ENCODE measurements at regions not wholly inside any gene's neighbourhood (a gene's known extent, or its start where the extent isn't known, plus 50 kb on each side); places are given as distances from the start of the nearest gene placed in this dataset.

DNA sequence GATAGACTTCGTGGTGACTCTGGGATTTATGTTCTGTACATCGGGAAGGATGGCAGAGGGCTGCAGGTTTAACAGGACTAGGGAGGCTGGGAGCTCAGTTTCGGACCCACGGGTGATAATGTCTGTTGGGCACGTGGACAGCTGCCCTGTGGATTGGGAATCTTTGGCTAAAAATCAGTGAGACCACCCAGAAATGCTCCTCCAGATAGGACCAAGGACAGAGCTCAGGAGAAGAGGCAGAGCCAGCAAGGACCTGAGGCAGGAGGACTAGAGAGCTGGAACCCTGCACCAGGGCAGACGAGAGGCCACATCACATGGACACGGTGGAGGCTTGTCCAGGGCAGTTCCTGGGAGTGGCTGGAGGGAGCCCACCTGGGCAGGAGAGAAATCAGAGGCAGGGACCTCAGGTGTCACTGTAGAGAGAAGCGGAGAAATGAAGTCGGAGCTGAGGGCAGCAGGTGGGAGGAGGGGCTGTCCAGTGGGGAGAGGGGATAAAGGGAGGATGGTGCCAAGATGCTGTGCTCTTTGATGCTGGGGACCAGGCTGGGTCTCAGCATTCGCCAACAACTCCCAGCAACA, 79.2 kb downstream of the CPZ start:
- TF ChIP-seq, protein P1, sequence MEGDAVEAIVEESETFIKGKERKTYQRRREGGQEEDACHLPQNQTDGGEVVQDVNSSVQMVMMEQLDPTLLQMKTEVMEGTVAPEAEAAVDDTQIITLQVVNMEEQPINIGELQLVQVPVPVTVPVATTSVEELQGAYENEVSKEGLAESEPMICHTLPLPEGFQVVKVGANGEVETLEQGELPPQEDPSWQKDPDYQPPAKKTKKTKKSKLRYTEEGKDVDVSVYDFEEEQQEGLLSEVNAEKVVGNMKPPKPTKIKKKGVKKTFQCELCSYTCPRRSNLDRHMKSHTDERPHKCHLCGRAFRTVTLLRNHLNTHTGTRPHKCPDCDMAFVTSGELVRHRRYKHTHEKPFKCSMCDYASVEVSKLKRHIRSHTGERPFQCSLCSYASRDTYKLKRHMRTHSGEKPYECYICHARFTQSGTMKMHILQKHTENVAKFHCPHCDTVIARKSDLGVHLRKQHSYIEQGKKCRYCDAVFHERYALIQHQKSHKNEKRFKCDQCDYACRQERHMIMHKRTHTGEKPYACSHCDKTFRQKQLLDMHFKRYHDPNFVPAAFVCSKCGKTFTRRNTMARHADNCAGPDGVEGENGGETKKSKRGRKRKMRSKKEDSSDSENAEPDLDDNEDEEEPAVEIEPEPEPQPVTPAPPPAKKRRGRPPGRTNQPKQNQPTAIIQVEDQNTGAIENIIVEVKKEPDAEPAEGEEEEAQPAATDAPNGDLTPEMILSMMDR (IDR thresholded peaks at IDR 0.05): no peak
- TF ChIP-seq POLR2A (IDR thresholded peaks at IDR 0.05): no peak

Data from tibial nerve (tissue), 3 donors.